ENCODE measurements at regions not wholly inside any gene's neighbourhood (a gene's known extent, or its start where the extent isn't known, plus 50 kb on each side); places are given as distances from the start of the nearest gene placed in this dataset.
"Not testable (repeated sequence)": the region's sequence is repeated elsewhere in the genome, so short reads cannot be mapped to it uniquely, and the experiment has no call there.

GRCh38 chr4:155441475-155441874 lies 64.7 kb upstream of the MAP9 start:
- DNase-seq, result no peak

- not testable (repeated sequence) for DNase-seq
These were observed 63.0 kb upstream of the MAP9 start for GRCh38 chr4:155439760-155440159.

- no peak for DNase-seq
These were observed 58.1 kb upstream of the MAP9 start for GRCh38 chr4:155434904-155435303.

- DNase-seq, result no peak
These were observed 57.6 kb upstream of the MAP9 start for GRCh38 chr4:155434366-155434765.

GRCh38 chr4:155433636-155434360 lies 57.0 kb upstream of the MAP9 start:
- no peak for DNase-seq

- DNase-seq, result no peak
These were observed 54.4 kb upstream of the MAP9 start for GRCh38 chr4:155430895-155431795.

- no peak for DNase-seq
These were observed 51.4 kb upstream of the MAP9 start for GRCh38 chr4:155428128-155428527.

GRCh38 chr4:155426953-155427352 lies 50.2 kb upstream of the MAP9 start:
- no peak for DNase-seq
